Suprapubic skin (tissue), 4 donors: ENCODE measurements at regions not wholly inside any gene's neighbourhood (a gene's known extent, or its start where the extent isn't known, plus 50 kb on each side); places are given as distances from the start of the nearest gene placed in this dataset.

Source experiments
- CTCF ChIP-seq, 2 donors: fragments of 200-600 bp in 1 of 2; fragments of 450-650 bp in 1 of 2; sonication (generic) in 1 of 2; IDR thresholded peaks; one replicate each; pipeline ENCODE4 v1.5.1; 2016 to 2019; ENCODE audit warnings: antibody characterized with exemption in 2 of 2, mild to moderate bottlenecking in 1 of 2, moderate library complexity in 1 of 2
- EP300 ChIP-seq: sonication (generic); formaldehyde crosslinking; IDR thresholded peaks from one replicate; pipeline ENCODE4 v1.6.1; 2017; ENCODE audit warnings: antibody characterized with exemption
- POLR2AphosphoS5 ChIP-seq, 3 donors: sonication (generic); formaldehyde crosslinking; IDR thresholded peaks; one replicate each; pipeline ENCODE4 v1.6.1; 2017; ENCODE audit warnings: antibody characterized with exemption in 3 of 3

GRCh38 chr17:72433797-72434196 is 313.0 kb downstream of the SOX9 start:
- TF ChIP-seq CTCF (IDR thresholded peaks at IDR 0.05), result no peak
- TF ChIP-seq EP300, result no peak
- no peak for TF ChIP-seq POLR2AphosphoS5 (IDR thresholded peaks at IDR 0.05)
